IMR-90 (cell line): ENCODE measurements at regions not wholly inside any gene's neighbourhood (a gene's known extent, or its start where the extent isn't known, plus 50 kb on each side); places are given as distances from the start of the nearest gene placed in this dataset.

ENCODE experiments used
- ATAC-seq: fragments of 200-7000 bp; cut with Tn5 transposase; 2 replicates; pipeline ENCODE4 v1.9.1; 2020; ENCODE audit warnings: low read depth, mild to moderate bottlenecking, moderate library complexity
- BruUV-seq: library from RNA; stranded (reverse); fragments of 400-500 nt; replicated peaks from 2 replicates; lab custom pipeline; 2021; lab: Mats Ljungman, UMichigan
- CTCF ChIA-PET: fragments of 300-600 bp; formaldehyde crosslinking; extraction: SDS; loops from one replicate; lab custom pipeline; 2021; ENCODE audit warnings: antibody characterized with exemption; lab: Yijun Ruan, JAX
- POLR2A ChIA-PET: fragments of 300-600 bp; sonication (Branson Sonifier 250); formaldehyde crosslinking; loops from one replicate; lab custom pipeline; 2022; ENCODE audit warnings: antibody characterized with exemption; ENCODE audit not compliant: unreplicated experiment; lab: Charles Lee
- DNase-seq: peaks from one replicate; pipeline ENCODE4 v3.0.0; 2013
- H2AFZ ChIP-seq: replicated peaks from 2 replicates; pipeline ENCODE3; 2013; ENCODE audit warnings: low read length, mild to moderate bottlenecking; ENCODE audit not compliant: poor library complexity
- H2AK5ac ChIP-seq: 2 replicates; pipeline ENCODE4 v1.6.1; 2013; ENCODE audit warnings: low read depth, low read length, inconsistent platforms
- H2AK9ac ChIP-seq: replicated peaks from 2 replicates; pipeline ENCODE3; 2013; ENCODE audit warnings: mild to moderate bottlenecking, low read depth, low read length, moderate library complexity; ENCODE audit not compliant: poor library complexity
- H2BK120ac ChIP-seq: 2 replicates; pipeline ENCODE4 v1.6.1; 2013; ENCODE audit warnings: low read depth, low read length, inconsistent platforms
- H2BK15ac ChIP-seq: 3 replicates; pipeline ENCODE4 v1.6.1; 2013; ENCODE audit warnings: low read depth, low read length, inconsistent platforms
- H2BK20ac ChIP-seq: 2 replicates; pipeline ENCODE4 v1.6.1; 2013; ENCODE audit warnings: low read depth, mild to moderate bottlenecking, inconsistent platforms, low read length, moderate library complexity
- H2BK5ac ChIP-seq: 2 replicates; pipeline ENCODE4 v1.6.1; 2013; ENCODE audit warnings: mild to moderate bottlenecking, low read depth, low read length, inconsistent platforms; ENCODE audit not compliant: poor library complexity, severe bottlenecking
- H3K14ac ChIP-seq: replicated peaks from 2 replicates; pipeline ENCODE4 v1.6.1; 2013; ENCODE audit warnings: low read depth, low read length, inconsistent platforms
- H3K18ac ChIP-seq: 2 replicates; pipeline ENCODE4 v1.6.1; 2013; ENCODE audit warnings: low read depth, low read length, control low read depth
- H3K23ac ChIP-seq: 2 replicates; pipeline ENCODE4 v1.6.1; 2013; ENCODE audit warnings: low read depth, low read length, inconsistent platforms
- H3K27ac ChIP-seq: 2 replicates; pipeline ENCODE4 v1.5.1; 2013; ENCODE audit warnings: mild to moderate bottlenecking, control low read depth, low read length; ENCODE audit not compliant: insufficient read depth
- H3K27me3 ChIP-seq: 2 replicates; pipeline ENCODE4 v1.6.1; 2013; ENCODE audit warnings: low read length; ENCODE audit not compliant: control insufficient read depth, insufficient read depth
- H3K36me3 ChIP-seq: 2 replicates; pipeline ENCODE4 v1.6.1; 2013; ENCODE audit warnings: low read length, mixed read lengths; ENCODE audit not compliant: control insufficient read depth, insufficient read depth
- H3K4ac ChIP-seq: 2 replicates; pipeline ENCODE4 v1.6.1; 2013; ENCODE audit warnings: low read depth, low read length, inconsistent platforms
- H3K4me1 ChIP-seq: 2 replicates; pipeline ENCODE4 v1.6.1; 2013; ENCODE audit warnings: low read length, mixed read lengths; ENCODE audit not compliant: control insufficient read depth, insufficient read depth
- H3K4me2 ChIP-seq: 2 replicates; pipeline ENCODE4 v1.6.1; 2013; ENCODE audit warnings: low read depth, mild to moderate bottlenecking, control low read depth, low read length, moderate library complexity
- H3K4me3 ChIP-seq: 2 replicates; pipeline ENCODE4 v1.5.1; 2013; ENCODE audit warnings: low read depth, mild to moderate bottlenecking, control low read depth, low read length, moderate library complexity; ENCODE audit not compliant: insufficient read depth
- H3K56ac ChIP-seq: 2 replicates; pipeline ENCODE4 v1.6.1; 2013; ENCODE audit warnings: low read length, inconsistent platforms; ENCODE audit not compliant: insufficient read depth; ENCODE audit errors: extremely low read depth
- H3K79me1 ChIP-seq, 2 experiments: 2 replicates each; pipeline ENCODE4 v1.6.1; 2013; ENCODE audit warnings: low read length in 2 of 2, inconsistent platforms in 1 of 2, low read depth in 1 of 2
- H3K9ac ChIP-seq: 2 replicates; pipeline ENCODE4 v1.6.1; 2013; ENCODE audit warnings: low read depth, low read length, control low read depth
- H3K9me1 ChIP-seq: 2 replicates; pipeline ENCODE4 v1.6.1; 2013; ENCODE audit warnings: low read length, inconsistent platforms; ENCODE audit not compliant: insufficient read depth
- H3K9me3 ChIP-seq: 2 replicates; pipeline ENCODE4 v1.6.1; 2013; ENCODE audit warnings: low read length; ENCODE audit not compliant: control insufficient read depth, insufficient read depth
- H4K20me1 ChIP-seq: 2 replicates; pipeline ENCODE4 v1.6.1; 2013; ENCODE audit warnings: low read length, inconsistent platforms; ENCODE audit not compliant: insufficient read depth
- H4K5ac ChIP-seq: 2 replicates; pipeline ENCODE4 v1.6.1; 2013; ENCODE audit warnings: mild to moderate bottlenecking, low read depth, low read length, control low read depth
- H4K8ac ChIP-seq, 2 experiments: 2 replicates each; pipeline ENCODE4 v1.6.1; 2013; ENCODE audit warnings: low read depth in 2 of 2, low read length in 2 of 2, control low read depth in 1 of 2, inconsistent platforms in 1 of 2
- H4K91ac ChIP-seq: 2 replicates; pipeline ENCODE4 v1.6.1; 2013; ENCODE audit warnings: low read depth, low read length, inconsistent platforms; ENCODE audit not compliant: insufficient read depth
- BHLHE40 ChIP-seq: fragments of 150-350 bp; IDR thresholded peaks from 2 replicates; pipeline ENCODE4 v1.6.1; 2016; ENCODE audit warnings: mild to moderate bottlenecking, low read depth, low read length
- CEBPB ChIP-seq: IDR thresholded peaks from 2 replicates; pipeline ENCODE4 v1.6.1; 2012; ENCODE audit warnings: low read depth, low read length, improper control_type of control experiment
- FOS ChIP-seq: fragments of 150-350 bp; IDR thresholded peaks from 2 replicates; pipeline ENCODE4 v1.6.1; 2016; ENCODE audit warnings: low read depth, low read length
- MAFK ChIP-seq: IDR thresholded peaks from 2 replicates; pipeline ENCODE4 v1.6.1; 2012; ENCODE audit warnings: low read depth, low read length, improper control_type of control experiment
- NFE2L2 ChIP-seq: fragments of 150-350 bp; IDR thresholded peaks from 2 replicates; pipeline ENCODE4 v1.6.1; 2016; ENCODE audit warnings: low read depth, mild to moderate bottlenecking, low read length
- POLR2A ChIP-seq: IDR thresholded peaks from 2 replicates; pipeline ENCODE4 v1.6.1; 2012; ENCODE audit warnings: mild to moderate bottlenecking, low read depth, low read length
- RAD21 ChIP-seq: IDR thresholded peaks from 2 replicates; pipeline ENCODE4 v1.6.1; 2012; ENCODE audit warnings: low read length, improper control_type of control experiment
- RCOR1 ChIP-seq: IDR thresholded peaks from 2 replicates; pipeline ENCODE4 v1.6.1; 2012; ENCODE audit warnings: mild to moderate bottlenecking, low read length, improper control_type of control experiment; ENCODE audit not compliant: insufficient replicate concordance
- SMC3 ChIP-seq: fragments of 150-350 bp; IDR thresholded peaks from 2 replicates; pipeline ENCODE4 v1.6.1; 2016; ENCODE audit warnings: low read depth, mild to moderate bottlenecking, antibody characterized with exemption, low read length, moderate library complexity
- USF2 ChIP-seq: fragments of 150-350 bp; IDR thresholded peaks from 2 replicates; pipeline ENCODE4 v1.6.1; 2017; ENCODE audit warnings: mild to moderate bottlenecking, antibody characterized with exemption, low read length, low read depth
- WGBS, 2 experiments: methylation state at CpG; one replicate each; pipeline versions ENCODE4 v1.1.5 to v1.1.7; 2013; ENCODE audit warnings: missing lambda C conversion rate in 2 of 2; ENCODE audit not compliant: insufficient read length in 1 of 2; ENCODE audit errors: extremely low coverage in 2 of 2; 5-methylcytosine and 5-hydroxymethylcytosine counted together
- dilution Hi-C: fragments of 300-500 bp; cut with HindIII; formaldehyde crosslinking; loops from one replicate; pipeline ENCODE4 v1.14.3; 2018; ENCODE audit warnings: low sequenced_read_pairs; ENCODE audit not compliant: unreplicated experiment
- in situ Hi-C: fragments of 300-500 bp; cut with MboI; formaldehyde crosslinking; loops from 3 replicates; pipeline ENCODE4 v1.14.3; 2019; ENCODE audit warnings: low sequenced_read_pairs, inconsistent platforms, mixed read lengths
- intact Hi-C: fragments of 100-400 bp; cut with micrococcal nuclease; formaldehyde crosslinking; loops from 2 replicates; pipeline ENCODE4 v1.10.0; 2022
- TF ChIP-seq, protein P1 (sequence below): conservative IDR thresholded peaks from 2 replicates; pipeline ENCODE4 v1.5.1; 2012; ENCODE audit warnings: mild to moderate bottlenecking, low read depth, low read length, improper control_type of control experiment

- Histone ChIP-seq H3K9ac (no peak overlapping the region), H3K23ac (no peak overlapping the region), H3K18ac (peak overlapping the region; percentile 94; the same call in 1 of the 2 replicates), H4K5ac (peak overlapping the region; percentile 93; the same call in 1 of the 2 replicates), H3K4me2 (peak overlapping the region; percentile 79; the same call in 1 of the 2 replicates), H2BK20ac (no peak overlapping the region), H2AK9ac (no peak overlapping the region), H3K56ac (no peak overlapping the region), H3K14ac (no peak overlapping the region), H3K9me3 (no peaks in the 10 kb centered on the region), H3K27ac (no peak overlapping the region; the same call in 1 of the 2 replicates), H2AK5ac (no peak overlapping the region), H3K36me3 (no peaks in the 10 kb centered on the region), H2BK5ac (peak overlapping the region; percentile 84), H3K9me1 (no peaks in the 10 kb centered on the region), H3K4me3 (no peak overlapping the region), H3K27me3 (no peaks in the 10 kb centered on the region), H4K8ac (no peak overlapping the region), H4K91ac (no peak overlapping the region), H2AFZ (no peak overlapping the region), H4K20me1 (no peaks in the 10 kb centered on the region), H3K4ac (no peak overlapping the region), H2BK15ac (no peak overlapping the region), H2BK120ac (peak overlapping the region; percentile 42; the same call in 1 of the 2 replicates), H3K79me1 (no peaks in the 10 kb centered on the region), H3K4me1 (no peaks in the 10 kb centered on the region; the same call in 1 of the 2 replicates)
- ChIA-PET CTCF (interaction anchor here (1.4 kb wide), 1 partner anchor 10 kb away, joined by 3 read pairs; no protein-coding TSS in a partner anchor), POLR2A (interaction anchor here (1.4 kb wide), 1 partner anchor 619 kb away, joined by 5 read pairs; the partner anchor contains the start of gene DIPK2A)
- in situ Hi-C loops (no loop called here), intact Hi-C loops (loop anchor here (2.0 to 5.0 kb wide), 2 partner anchors 61 to 618 kb away; no protein-coding TSS in a partner anchor), dilution Hi-C loops (no loop called here)
- DNase-seq (peak; percentile 94), ATAC-seq (peak; percentile 91)
- WGBS, 2 experiments = no CpG with 5 or more reads among the region's 2 CpGs
- TF ChIP-seq, protein P1, sequence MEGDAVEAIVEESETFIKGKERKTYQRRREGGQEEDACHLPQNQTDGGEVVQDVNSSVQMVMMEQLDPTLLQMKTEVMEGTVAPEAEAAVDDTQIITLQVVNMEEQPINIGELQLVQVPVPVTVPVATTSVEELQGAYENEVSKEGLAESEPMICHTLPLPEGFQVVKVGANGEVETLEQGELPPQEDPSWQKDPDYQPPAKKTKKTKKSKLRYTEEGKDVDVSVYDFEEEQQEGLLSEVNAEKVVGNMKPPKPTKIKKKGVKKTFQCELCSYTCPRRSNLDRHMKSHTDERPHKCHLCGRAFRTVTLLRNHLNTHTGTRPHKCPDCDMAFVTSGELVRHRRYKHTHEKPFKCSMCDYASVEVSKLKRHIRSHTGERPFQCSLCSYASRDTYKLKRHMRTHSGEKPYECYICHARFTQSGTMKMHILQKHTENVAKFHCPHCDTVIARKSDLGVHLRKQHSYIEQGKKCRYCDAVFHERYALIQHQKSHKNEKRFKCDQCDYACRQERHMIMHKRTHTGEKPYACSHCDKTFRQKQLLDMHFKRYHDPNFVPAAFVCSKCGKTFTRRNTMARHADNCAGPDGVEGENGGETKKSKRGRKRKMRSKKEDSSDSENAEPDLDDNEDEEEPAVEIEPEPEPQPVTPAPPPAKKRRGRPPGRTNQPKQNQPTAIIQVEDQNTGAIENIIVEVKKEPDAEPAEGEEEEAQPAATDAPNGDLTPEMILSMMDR = no peak
- TF ChIP-seq MAFK = peak; percentile 86
- TF ChIP-seq RCOR1 = no peak
- no peak for TF ChIP-seq RAD21
- no peak for TF ChIP-seq SMC3
- no peak for TF ChIP-seq BHLHE40
- TF ChIP-seq NFE2L2 = peak; percentile 97
- no peak; the same call in 1 of the 2 replicates for TF ChIP-seq CEBPB
- TF ChIP-seq USF2 = no peak
- no peak for TF ChIP-seq POLR2A
- TF ChIP-seq FOS = peak; percentile 84
- no TSS peak for BruUV-seq
Measured at GRCh38 chr3:144590854-144591253, 619.2 kb downstream of the DIPK2A start.
